Gastroesophageal sphincter (tissue), 4 donors: ENCODE measurements at regions not wholly inside any gene's neighbourhood (a gene's known extent, or its start where the extent isn't known, plus 50 kb on each side); places are given as distances from the start of the nearest gene placed in this dataset.
"Not testable (repeated sequence)": the region's sequence is repeated elsewhere in the genome, so short reads cannot be mapped to it uniquely, and the experiment has no call there.

Experiments
- ATAC-seq: fragments of 150-250 bp; one replicate; pipeline ENCODE4 v1.9.1; 2016; ENCODE audit warnings: mild to moderate bottlenecking, moderate library complexity
- H3K27ac ChIP-seq, 4 donors: fragments of 200-600 bp; sonication (generic) in 3 of 4; 1 replicate in 3 of 4; 2 replicates in 1 of 4; pipeline ENCODE4 v1.5.1; 2016 to 2019
- H3K27me3 ChIP-seq: fragments of 200-600 bp; sonication (generic); one replicate; pipeline ENCODE4 v1.5.1; 2019
- H3K36me3 ChIP-seq, 2 donors: fragments of 200-600 bp; sonication (generic); one replicate each; pipeline ENCODE4 v1.5.1; 2019; ENCODE audit warnings: control low read depth in 1 of 2
- H3K4me1 ChIP-seq, 3 donors: fragments of 200-600 bp; sonication (generic); 1 replicate in 2 of 3; 2 replicates in 1 of 3; pipeline ENCODE4 v1.5.1; 2016 to 2019; ENCODE audit warnings: control low read depth in 2 of 3
- H3K4me3 ChIP-seq, 2 donors: fragments of 200-600 bp; sonication (generic); one replicate each; pipeline ENCODE4 v1.5.1; 2019; ENCODE audit warnings: mild to moderate bottlenecking in 1 of 2, moderate library complexity in 1 of 2
- H3K9me3 ChIP-seq, 3 donors: fragments of 200-600 bp; sonication (generic); one replicate each; pipeline ENCODE4 v1.5.1; 2017 to 2019; ENCODE audit warnings: control low read depth in 2 of 3
- EP300 ChIP-seq: sonication (generic); formaldehyde crosslinking; IDR thresholded peaks from one replicate; pipeline ENCODE4 v1.6.1; 2017; ENCODE audit warnings: antibody characterized with exemption, mild to moderate bottlenecking
- POLR2A ChIP-seq, 2 donors: fragments of 450-650 bp; IDR thresholded peaks; one replicate each; pipeline ENCODE4 v1.6.1; 2017; ENCODE audit warnings: antibody characterized with exemption in 2 of 2, mild to moderate bottlenecking in 2 of 2, moderate library complexity in 1 of 2
- POLR2AphosphoS5 ChIP-seq: sonication (generic); formaldehyde crosslinking; IDR thresholded peaks from one replicate; pipeline ENCODE4 v1.6.1; 2017; ENCODE audit warnings: antibody characterized with exemption
- WGBS, 2 donors: methylation state at CpG; one replicate each; pipeline ENCODE4 v1.1.5; 2018; ENCODE audit warnings: low coverage in 1 of 2; 5-methylcytosine and 5-hydroxymethylcytosine counted together
- TF ChIP-seq, protein P1 (sequence below), 4 experiments: fragments of 200-600 bp in 2 of 4; fragments of 450-650 bp in 2 of 4; sonication (generic) in 1 of 4; IDR thresholded peaks; one replicate each; pipeline ENCODE4 v1.5.1; 2017 to 2019; ENCODE audit warnings: antibody characterized with exemption in 4 of 4, mild to moderate bottlenecking in 2 of 4, moderate library complexity in 2 of 4

DNA sequence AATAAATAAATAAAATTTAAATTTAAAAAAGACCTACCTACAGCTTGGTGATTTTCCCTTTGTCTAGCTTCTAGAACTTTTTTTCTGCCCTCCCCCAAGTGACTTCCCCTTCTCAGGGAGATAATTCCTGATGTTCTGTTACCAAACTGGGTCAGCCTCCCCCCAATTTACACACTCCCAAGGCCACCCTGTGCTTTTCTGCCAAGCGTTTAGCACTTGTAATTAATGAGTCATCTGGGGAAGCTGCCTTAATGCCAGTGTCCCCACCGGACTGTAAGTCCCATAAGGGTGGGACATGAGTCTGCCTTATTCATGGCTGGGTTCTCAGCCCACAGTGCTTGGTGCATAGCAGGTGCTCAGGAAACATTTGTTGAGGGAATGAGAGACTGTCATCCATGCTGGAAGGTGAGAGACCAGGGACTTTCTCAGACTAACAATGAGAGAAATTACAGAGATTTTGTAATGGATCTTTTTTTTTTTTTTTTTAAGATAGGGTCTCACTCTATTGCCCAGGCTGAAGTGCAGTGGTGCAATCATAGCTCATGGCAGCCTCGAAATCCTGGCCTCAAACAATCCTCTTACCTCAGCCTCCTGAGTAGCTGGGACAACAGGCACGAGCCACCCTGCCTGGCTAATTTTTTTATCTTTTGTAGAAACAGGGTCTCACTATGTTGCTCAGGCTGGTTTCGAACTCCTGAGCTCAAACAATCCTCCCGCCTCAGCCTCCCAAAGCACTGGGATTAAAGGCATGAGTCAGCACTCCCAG, 106.8 kb downstream of the PHETA1 start:
- 66 to 67% methylated on average over 5 to 6 of the region's 6 CpGs for WGBS, 2 donors
- no peak for ATAC-seq

DNA sequence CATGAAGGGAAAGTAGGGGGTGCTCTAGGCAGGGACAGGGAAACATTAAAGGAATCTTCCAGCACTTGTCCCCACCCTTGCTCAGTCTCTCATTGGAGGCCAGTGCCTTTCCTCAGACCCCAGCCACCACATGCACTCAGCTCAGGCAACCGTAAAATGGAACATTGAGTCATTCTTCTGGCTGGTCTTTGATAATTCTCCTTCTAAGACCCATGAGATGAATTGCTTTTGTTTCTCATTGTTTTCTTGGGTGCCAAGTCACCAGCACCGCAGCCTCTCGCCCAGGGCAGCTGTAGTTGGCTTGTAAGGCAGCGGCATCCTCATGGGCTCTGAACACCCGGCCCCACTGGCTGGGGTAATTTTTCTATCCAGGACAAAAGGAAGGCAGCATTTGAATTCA, 108.2 kb downstream of the PHETA1 start:
- ATAC-seq = no peak
- H3K27me3 ChIP-seq = peaks cover 49% of the 10 kb centered on the region
- no peaks in the 10 kb centered on the region for H3K9me3 ChIP-seq
- no peak for TF ChIP-seq POLR2A (IDR thresholded peaks at IDR 0.05)
- no peak for TF ChIP-seq POLR2AphosphoS5
- no peak for TF ChIP-seq EP300
- TF ChIP-seq, protein P1, sequence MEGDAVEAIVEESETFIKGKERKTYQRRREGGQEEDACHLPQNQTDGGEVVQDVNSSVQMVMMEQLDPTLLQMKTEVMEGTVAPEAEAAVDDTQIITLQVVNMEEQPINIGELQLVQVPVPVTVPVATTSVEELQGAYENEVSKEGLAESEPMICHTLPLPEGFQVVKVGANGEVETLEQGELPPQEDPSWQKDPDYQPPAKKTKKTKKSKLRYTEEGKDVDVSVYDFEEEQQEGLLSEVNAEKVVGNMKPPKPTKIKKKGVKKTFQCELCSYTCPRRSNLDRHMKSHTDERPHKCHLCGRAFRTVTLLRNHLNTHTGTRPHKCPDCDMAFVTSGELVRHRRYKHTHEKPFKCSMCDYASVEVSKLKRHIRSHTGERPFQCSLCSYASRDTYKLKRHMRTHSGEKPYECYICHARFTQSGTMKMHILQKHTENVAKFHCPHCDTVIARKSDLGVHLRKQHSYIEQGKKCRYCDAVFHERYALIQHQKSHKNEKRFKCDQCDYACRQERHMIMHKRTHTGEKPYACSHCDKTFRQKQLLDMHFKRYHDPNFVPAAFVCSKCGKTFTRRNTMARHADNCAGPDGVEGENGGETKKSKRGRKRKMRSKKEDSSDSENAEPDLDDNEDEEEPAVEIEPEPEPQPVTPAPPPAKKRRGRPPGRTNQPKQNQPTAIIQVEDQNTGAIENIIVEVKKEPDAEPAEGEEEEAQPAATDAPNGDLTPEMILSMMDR (IDR thresholded peaks at IDR 0.05) = no peak
- H3K4me3 ChIP-seq = no peak overlapping the region
- 44% methylated on average over 1 of the region's 5 CpGs; no CpG with 5 or more reads in 1 of the 2 donors for WGBS, 2 donors
- no peaks in the 10 kb centered on the region for H3K36me3 ChIP-seq
- H3K4me1 ChIP-seq = no peaks in the 10 kb centered on the region
- no peak overlapping the region for H3K27ac ChIP-seq

More for the DNA sequence above, 106.8 kb downstream of the PHETA1 start:
- Histone ChIP-seq H3K4me1 (no peaks in the 10 kb centered on the region), H3K27ac (no peak overlapping the region), H3K36me3 (no peaks in the 10 kb centered on the region), H3K27me3 (peaks cover 37% of the 10 kb centered on the region), H3K9me3 (no peaks in the 10 kb centered on the region), H3K4me3 (no peak overlapping the region)
- TF ChIP-seq POLR2AphosphoS5 (no peak), EP300 (no peak), POLR2A (IDR thresholded peaks at IDR 0.05) (no peak)
- TF ChIP-seq, protein P1 (IDR thresholded peaks at IDR 0.05) = no peak

DNA sequence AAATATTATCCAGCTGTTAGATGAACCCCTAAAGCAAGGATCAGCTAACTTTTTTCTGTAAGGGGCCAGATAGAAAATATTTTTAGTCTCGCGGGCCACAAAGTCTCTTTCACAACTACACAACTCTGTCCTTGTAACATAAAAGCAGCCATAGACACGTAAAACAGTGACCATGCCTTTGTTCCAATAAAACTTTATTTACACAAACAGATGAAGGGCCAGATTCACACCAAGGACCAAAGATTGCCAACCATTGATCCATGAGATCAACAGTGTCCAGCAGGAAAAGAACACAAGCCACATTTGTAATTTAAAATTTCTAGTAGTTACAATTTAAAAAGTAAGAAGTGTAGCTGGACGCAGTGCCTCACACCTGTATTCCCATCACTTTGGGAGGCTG, 109.7 kb downstream of the PHETA1 start:
- no peak overlapping the region for H3K4me3 ChIP-seq
- no peaks in the 10 kb centered on the region for H3K36me3 ChIP-seq
- no peaks in the 10 kb centered on the region for H3K9me3 ChIP-seq
- H3K4me1 ChIP-seq = no peaks in the 10 kb centered on the region
- TF ChIP-seq EP300 (no peak), POLR2A (IDR thresholded peaks at IDR 0.05) (no peak)
- H3K27me3 ChIP-seq = peaks cover 63% of the 10 kb centered on the region
- no peak overlapping the region for H3K27ac ChIP-seq
- WGBS, 2 donors = 92 to 100% methylated on average over 3 to 4 of the region's 4 CpGs
- ATAC-seq = no peak

DNA sequence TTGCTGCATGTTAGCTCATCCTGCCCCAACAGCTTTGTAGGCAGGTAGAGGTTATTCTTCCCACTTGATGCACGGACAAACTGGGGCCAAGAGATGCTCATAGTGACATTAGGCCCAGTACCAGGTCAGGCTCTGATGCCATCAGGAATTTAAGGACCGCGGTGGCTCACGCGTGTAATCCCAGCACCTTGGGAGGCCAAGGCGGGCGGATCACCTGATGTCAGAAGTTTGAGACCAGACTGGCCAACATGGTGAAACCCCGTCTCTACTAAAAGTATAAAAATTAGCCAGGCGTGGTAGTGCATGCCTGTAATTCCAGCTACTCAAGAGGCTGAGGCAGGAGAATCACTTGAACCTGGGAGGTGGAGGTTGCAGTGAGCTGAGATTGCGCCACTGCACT, 110.8 kb downstream of the PHETA1 start:
- not testable (repeated sequence) for H3K4me1 ChIP-seq, ATAC-seq, H3K9me3 ChIP-seq, H3K27ac ChIP-seq, H3K4me3 ChIP-seq, H3K36me3 ChIP-seq
- WGBS, 2 donors = 100% methylated on average over 1 of the region's 10 CpGs; no CpG with 5 or more reads in 1 of the 2 donors
- H3K27me3 ChIP-seq = peaks cover 71% of the 10 kb centered on the region

DNA sequence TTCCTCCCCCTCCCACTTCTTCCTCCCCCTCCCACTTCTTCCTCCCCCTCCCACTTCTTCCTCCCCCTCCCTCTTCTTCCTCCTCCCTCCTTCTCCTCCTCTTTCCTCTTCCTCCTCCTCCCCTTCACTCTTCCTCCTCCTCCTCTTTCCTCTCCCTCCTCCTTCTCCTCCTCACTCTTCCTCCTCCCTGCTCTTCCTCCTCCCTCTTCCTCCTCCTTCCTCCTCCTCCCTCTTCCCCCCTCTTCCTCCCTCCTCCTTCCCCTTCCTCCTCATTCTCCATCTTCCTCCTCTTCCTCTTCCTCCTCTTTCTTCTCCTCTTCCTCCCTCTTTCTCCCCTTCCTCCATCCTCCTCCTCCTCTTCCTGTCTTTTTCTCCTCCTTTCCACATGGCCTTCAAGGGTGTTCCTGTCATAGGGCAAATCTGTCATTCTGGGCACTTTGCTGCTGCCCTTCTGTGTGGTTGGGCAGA, 111.4 kb downstream of the PHETA1 start:
- Histone ChIP-seq H3K4me3 (no peak overlapping the region), H3K27me3 (peaks cover 77% of the 10 kb centered on the region), H3K36me3 (no peaks in the 10 kb centered on the region), H3K4me1 (no peaks in the 10 kb centered on the region), H3K9me3 (no peaks in the 10 kb centered on the region), H3K27ac (no peak overlapping the region)
- TF ChIP-seq EP300 = no peak
- no peak for TF ChIP-seq POLR2AphosphoS5
- TF ChIP-seq, protein P1 (IDR thresholded peaks at IDR 0.05) = no peak
- no peak for TF ChIP-seq POLR2A (IDR thresholded peaks at IDR 0.05)
- no peak for ATAC-seq
